AG04449 (cell line): ENCODE measurements at regions not wholly inside any gene's neighbourhood (a gene's known extent, or its start where the extent isn't known, plus 50 kb on each side); places are given as distances from the start of the nearest gene placed in this dataset.

Experiments used
- CTCF ChIA-PET: fragments of 350-600 bp; formaldehyde crosslinking; extraction: SDS; loops from one replicate; lab custom pipeline; 2021; ENCODE audit warnings: antibody characterized with exemption; lab: Yijun Ruan, JAX
- POLR2A ChIA-PET: fragments of 400-600, 350-600 bp; formaldehyde crosslinking; extraction: SDS; loops from one replicate; lab custom pipeline; 2020; ENCODE audit warnings: antibody characterized with exemption, inconsistent platforms; lab: Yijun Ruan, JAX
- DNase-seq: peaks from one replicate; pipeline ENCODE4 v3.0.0-alpha.2; 2010; ENCODE audit warnings: low read depth, low spot score
- H3K4me3 ChIP-seq: 2 replicates; pipeline ENCODE4 v1.5.1; 2011; ENCODE audit warnings: low read depth, mild to moderate bottlenecking, control low read depth, low read length
- TF ChIP-seq, protein P1 (sequence below): IDR thresholded peaks from one replicate; pipeline ENCODE4 v1.5.1; 2011; ENCODE audit warnings: mild to moderate bottlenecking, moderate library complexity, low read length, control low read depth, inconsistent platforms; ENCODE audit not compliant: insufficient read depth; ENCODE audit errors: missing control alignments

DNA sequence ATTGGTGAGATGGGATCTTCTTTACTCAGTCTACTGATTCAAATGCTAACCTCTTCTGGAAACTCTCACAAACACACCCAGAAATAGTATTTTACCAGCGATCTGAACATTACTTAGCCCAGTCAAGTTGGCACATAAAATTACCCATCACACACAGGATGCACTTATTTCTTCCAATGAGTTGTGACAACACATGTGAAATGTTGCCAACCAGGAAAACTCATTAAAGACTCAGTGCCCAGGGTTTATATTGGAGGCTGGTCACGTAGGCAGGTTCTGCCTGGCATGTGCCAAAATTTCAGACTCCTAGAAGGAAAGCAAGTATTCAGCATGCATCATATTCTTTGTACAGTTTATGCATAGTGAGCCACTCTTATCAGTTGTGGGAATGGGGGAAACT, 443.3 kb downstream of the EPM2A start:
- POLR2A ChIA-PET: no interaction called here
- TF ChIP-seq, protein P1, sequence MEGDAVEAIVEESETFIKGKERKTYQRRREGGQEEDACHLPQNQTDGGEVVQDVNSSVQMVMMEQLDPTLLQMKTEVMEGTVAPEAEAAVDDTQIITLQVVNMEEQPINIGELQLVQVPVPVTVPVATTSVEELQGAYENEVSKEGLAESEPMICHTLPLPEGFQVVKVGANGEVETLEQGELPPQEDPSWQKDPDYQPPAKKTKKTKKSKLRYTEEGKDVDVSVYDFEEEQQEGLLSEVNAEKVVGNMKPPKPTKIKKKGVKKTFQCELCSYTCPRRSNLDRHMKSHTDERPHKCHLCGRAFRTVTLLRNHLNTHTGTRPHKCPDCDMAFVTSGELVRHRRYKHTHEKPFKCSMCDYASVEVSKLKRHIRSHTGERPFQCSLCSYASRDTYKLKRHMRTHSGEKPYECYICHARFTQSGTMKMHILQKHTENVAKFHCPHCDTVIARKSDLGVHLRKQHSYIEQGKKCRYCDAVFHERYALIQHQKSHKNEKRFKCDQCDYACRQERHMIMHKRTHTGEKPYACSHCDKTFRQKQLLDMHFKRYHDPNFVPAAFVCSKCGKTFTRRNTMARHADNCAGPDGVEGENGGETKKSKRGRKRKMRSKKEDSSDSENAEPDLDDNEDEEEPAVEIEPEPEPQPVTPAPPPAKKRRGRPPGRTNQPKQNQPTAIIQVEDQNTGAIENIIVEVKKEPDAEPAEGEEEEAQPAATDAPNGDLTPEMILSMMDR: no peak
- H3K4me3 ChIP-seq: no peak overlapping the region
- CTCF ChIA-PET: no interaction called here
- no peak for DNase-seq

DNA sequence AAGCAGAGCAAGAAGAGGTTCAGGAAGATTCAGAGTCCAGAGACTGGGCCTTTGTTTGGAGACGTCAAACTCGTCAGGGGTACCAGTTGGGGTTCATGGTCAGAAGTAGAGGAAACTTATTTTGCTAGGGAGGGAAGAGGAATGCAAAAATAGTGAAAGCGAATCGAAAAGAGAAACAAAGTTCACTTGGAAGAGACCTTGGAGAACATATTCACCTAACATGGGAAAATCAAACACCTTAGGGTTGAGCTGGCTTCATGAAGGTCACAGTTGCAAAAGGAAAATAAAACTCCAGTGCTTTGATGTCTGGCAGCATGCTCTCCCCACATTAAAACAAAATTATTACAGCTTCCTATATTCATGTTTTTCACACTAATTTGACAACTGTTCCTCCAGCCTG, 440.4 kb downstream of the EPM2A start:
- H3K4me3 ChIP-seq: no peak overlapping the region
- DNase-seq: no peak
- POLR2A ChIA-PET: no interaction called here
- CTCF ChIA-PET: no interaction called here
- TF ChIP-seq, protein P1: no peak

DNA sequence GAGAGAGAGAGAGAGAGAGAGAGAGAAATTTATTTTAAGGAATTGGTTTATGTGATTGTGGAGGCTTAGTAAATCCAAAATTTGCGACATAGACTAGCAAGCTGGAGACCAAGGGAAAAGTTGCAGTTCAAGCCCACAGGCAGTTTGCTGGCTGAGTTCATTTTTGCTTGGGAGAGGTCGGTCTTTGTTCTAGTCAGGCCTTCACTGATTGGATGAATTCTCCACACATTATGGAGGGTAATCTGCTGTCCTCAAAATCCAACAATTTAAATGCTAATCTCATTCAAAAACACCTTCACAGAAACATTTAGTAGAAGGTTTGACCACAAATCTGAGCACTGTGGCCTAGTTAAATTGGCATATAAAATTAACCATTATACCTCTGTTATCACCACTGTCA, 439.6 kb downstream of the EPM2A start:
- ChIA-PET POLR2A (no interaction called here), CTCF (no interaction called here)
- TF ChIP-seq, protein P1: no peak
- no peak for DNase-seq
- no peak overlapping the region for H3K4me3 ChIP-seq

DNA sequence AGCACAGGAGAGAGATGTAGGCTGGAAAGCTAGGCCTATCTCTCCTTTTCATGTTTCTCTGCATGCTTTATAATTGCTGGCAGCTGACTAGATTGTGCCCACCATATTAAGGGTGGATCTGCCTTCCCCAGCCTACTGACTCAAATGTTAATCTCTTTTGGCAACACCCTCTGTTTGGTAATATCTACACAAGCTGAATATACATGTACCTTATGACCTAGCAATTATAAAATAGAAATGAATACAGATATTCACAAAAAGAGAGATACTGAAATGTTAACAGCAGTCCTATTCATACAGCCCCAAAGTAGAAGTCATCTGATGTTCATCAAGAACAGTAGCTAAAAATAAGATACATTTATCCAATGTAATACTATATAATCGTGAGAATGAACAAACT, 429.6 kb downstream of the EPM2A start:
- TF ChIP-seq, protein P1: no peak
- POLR2A ChIA-PET: no interaction called here
- no peak overlapping the region for H3K4me3 ChIP-seq
- CTCF ChIA-PET: no interaction called here
- DNase-seq: no peak

DNA sequence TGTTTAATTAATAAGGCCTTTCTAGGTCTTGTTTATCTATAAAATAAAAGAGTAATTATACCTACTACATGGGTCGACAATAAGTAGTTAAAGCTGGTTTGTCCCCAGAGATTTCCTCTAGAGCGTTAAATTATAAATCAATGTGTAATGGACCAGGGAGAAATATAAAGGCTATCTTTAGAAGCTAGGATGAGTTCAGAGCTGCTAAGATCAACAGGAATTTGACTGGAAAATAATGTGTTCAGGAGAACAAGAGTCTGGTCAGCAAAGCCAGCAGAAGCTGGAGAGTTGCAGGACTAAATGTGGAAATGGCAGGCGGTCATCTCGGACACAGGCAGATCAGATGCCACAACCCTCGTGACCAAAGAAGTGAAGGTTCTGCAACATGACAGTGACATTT, 428.8 kb downstream of the EPM2A start:
- TF ChIP-seq, protein P1: no peak
- POLR2A ChIA-PET: no interaction called here
- CTCF ChIA-PET: no interaction called here
- no peak for DNase-seq
- no peak overlapping the region for H3K4me3 ChIP-seq

DNA sequence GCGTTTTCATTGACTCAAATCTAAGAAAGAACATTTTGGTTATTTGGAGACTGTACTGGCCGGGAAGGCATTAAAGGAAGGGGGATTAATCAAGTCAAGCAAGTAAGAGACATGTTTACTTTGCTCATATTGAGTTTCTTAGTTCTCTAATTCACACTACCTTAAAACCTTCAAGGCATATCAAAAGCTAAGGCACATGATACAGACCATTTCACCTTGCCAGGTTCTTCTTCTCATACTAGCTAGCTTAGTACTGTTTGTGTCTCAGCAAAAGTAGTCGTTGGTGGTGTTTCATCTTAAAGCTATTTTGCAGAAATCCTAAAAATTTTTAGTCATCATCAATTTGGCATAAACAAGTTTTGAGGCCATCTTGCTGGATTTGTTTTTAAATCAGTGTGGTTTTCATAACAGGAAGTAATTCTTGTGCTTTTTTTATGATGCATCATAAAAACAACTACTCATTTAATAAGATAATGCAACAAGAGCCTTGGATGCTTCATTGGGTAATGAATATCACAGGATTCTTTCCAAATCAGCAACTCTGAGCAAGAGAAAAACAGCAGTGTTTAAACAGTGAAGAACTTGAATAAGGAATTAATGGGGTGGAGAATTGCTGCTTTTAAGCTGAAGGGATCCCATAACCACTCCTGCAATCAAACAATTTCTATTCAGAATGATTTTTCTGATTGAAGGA, 425.3 kb downstream of the EPM2A start:
- TF ChIP-seq, protein P1: no peak
- CTCF ChIA-PET: no interaction called here
- POLR2A ChIA-PET: no interaction called here
- H3K4me3 ChIP-seq: no peak overlapping the region
- DNase-seq: peak; percentile 57
